ENCODE measurements at regions not wholly inside any gene's neighbourhood (a gene's known extent, or its start where the extent isn't known, plus 50 kb on each side); places are given as distances from the start of the nearest gene placed in this dataset.

- Histone ChIP-seq H3K27ac (ENCODE audit: low read depth in 2 of 2, low read length in 1 of 2) (no peak overlapping the region), H3K9ac (no peak overlapping the region), H3K79me2 (ENCODE audit: insufficient read depth) (no peaks in the 10 kb centered on the region), H3K27me3 (ENCODE audit: insufficient read depth) (no peaks in the 10 kb centered on the region), H3K4me2 (no peak overlapping the region), H3K4me1 (ENCODE audit: control insufficient read depth in 1 of 2, insufficient read depth in 2 of 2, low read depth in 1 of 2, low read length in 1 of 2) (no peaks in the 10 kb centered on the region), H4K20me1 (ENCODE audit: insufficient read depth) (no peaks in the 10 kb centered on the region), H3F3A (replicated peaks; ENCODE audit: insufficient read depth) (no peaks in the 10 kb centered on the region), H3K9me2 (no peaks in the 10 kb centered on the region), H3K36me3 (replicated peaks in 1 of 2; ENCODE audit: control insufficient read depth in 1 of 2, insufficient read depth in 2 of 2, low read length in 1 of 2) (no peaks in the 10 kb centered on the region), H3K4me3 (ENCODE audit: low read depth in 2 of 2, low read length in 1 of 2) (no peak overlapping the region), H3K9me3 (no peaks in the 10 kb centered on the region; the same call in 1 of the 2 replicates), H2AFZ (ENCODE audit: low read depth) (no peak overlapping the region)
- TF ChIP-seq JUND (IDR thresholded peaks at IDR 0.05) = no peak
- no peak for TF ChIP-seq RAD21 (IDR thresholded peaks at IDR 0.05; ENCODE audit: low read length)
- no peak for TF ChIP-seq NRF1 (IDR thresholded peaks at IDR 0.05; ENCODE audit: low read depth, low read length)
- no peak for TF ChIP-seq MXI1 (IDR thresholded peaks at IDR 0.05; ENCODE audit: low read depth, low read length)
- TF ChIP-seq USF1 (IDR thresholded peaks at IDR 0.05; ENCODE audit: borderline replicate concordance, low read depth) = no peak
- TF ChIP-seq EP300 (IDR thresholded peaks at IDR 0.05; ENCODE audit: borderline replicate concordance in 1 of 2, low read depth in 1 of 2, low read length in 1 of 2) = no peak
- no peak for TF ChIP-seq IRF3 (IDR thresholded peaks at IDR 0.05; ENCODE audit: low read depth, low read length)
- TF ChIP-seq TCF12 (IDR thresholded peaks at IDR 0.05) = no peak
- no peak for TF ChIP-seq ELF1 (IDR thresholded peaks at IDR 0.05)
- no peak for TF ChIP-seq TAF1 (IDR thresholded peaks at IDR 0.05; ENCODE audit: borderline replicate concordance, low read depth, low read length)
- CTCF ChIA-PET = no interaction called here
- no peak for DNase-seq
- POLR2A ChIA-PET = no interaction called here
These were observed 904.8 kb downstream of the CDH8 start for GRCh38 chr16:61131447-61131846.

- Histone ChIP-seq H2AFZ (ENCODE audit: low read depth) (no peak overlapping the region), H3K9ac (no peak overlapping the region), H3K36me3 (replicated peaks in 1 of 2; ENCODE audit: control insufficient read depth in 1 of 2, insufficient read depth in 2 of 2, low read length in 1 of 2) (no peaks in the 10 kb centered on the region), H3F3A (replicated peaks; ENCODE audit: insufficient read depth) (no peaks in the 10 kb centered on the region), H3K27ac (ENCODE audit: low read depth in 2 of 2, low read length in 1 of 2) (no peak overlapping the region), H3K9me2 (no peaks in the 10 kb centered on the region), H3K79me2 (ENCODE audit: insufficient read depth) (no peaks in the 10 kb centered on the region), H3K4me1 (ENCODE audit: control insufficient read depth in 1 of 2, insufficient read depth in 2 of 2, low read depth in 1 of 2, low read length in 1 of 2) (no peaks in the 10 kb centered on the region), H4K20me1 (ENCODE audit: insufficient read depth) (no peaks in the 10 kb centered on the region), H3K27me3 (ENCODE audit: insufficient read depth) (no peaks in the 10 kb centered on the region), H3K4me3 (ENCODE audit: low read depth in 2 of 2, low read length in 1 of 2) (no peak overlapping the region), H3K4me2 (no peak overlapping the region), H3K9me3 (no peaks in the 10 kb centered on the region; the same call in 1 of the 2 replicates)
- no peak for TF ChIP-seq CHD2 (IDR thresholded peaks at IDR 0.05; ENCODE audit: low read length, partially characterized antibody)
- no peak for TF ChIP-seq MAX (IDR thresholded peaks at IDR 0.05; ENCODE audit: low read depth)
- TF ChIP-seq FOXM1 (IDR thresholded peaks at IDR 0.05; ENCODE audit: low read depth) = no peak
- TF ChIP-seq EP300 (IDR thresholded peaks at IDR 0.05; ENCODE audit: borderline replicate concordance in 1 of 2, low read depth in 1 of 2, low read length in 1 of 2) = no peak
- TF ChIP-seq PBX3 (IDR thresholded peaks at IDR 0.05) = no peak
- no peak for TF ChIP-seq IRF3 (IDR thresholded peaks at IDR 0.05; ENCODE audit: low read depth, low read length)
- no peak for TF ChIP-seq GATA2 (CRISPR knock-in tag; IDR thresholded peaks at IDR 0.05)
- TF ChIP-seq TEAD4 (IDR thresholded peaks at IDR 0.05; ENCODE audit: borderline replicate concordance, insufficient read depth) = no peak
- TF ChIP-seq RAD21 (IDR thresholded peaks at IDR 0.05; ENCODE audit: low read length) = no peak
- no peak for TF ChIP-seq NRF1 (IDR thresholded peaks at IDR 0.05; ENCODE audit: low read depth, low read length)
- no peak for TF ChIP-seq FOSL2 (IDR thresholded peaks at IDR 0.05; ENCODE audit: borderline replicate concordance, low read depth)
- no peak for TF ChIP-seq SIN3A (IDR thresholded peaks at IDR 0.05; ENCODE audit: borderline replicate concordance, low read depth, low read length)
- no peak for TF ChIP-seq MEF2A (IDR thresholded peaks at IDR 0.05; ENCODE audit: borderline replicate concordance, low read depth)
- 70% methylated on average over 26 of the region's 54 CpGs for WGBS (ENCODE audit: low lambda C conversion rate)
- CTCF ChIA-PET = no interaction called here
- DNase-seq = peak; percentile 3
- POLR2A ChIA-PET = no interaction called here
These were observed 907.5 kb downstream of the CDH8 start for GRCh38 chr16:61128545-61129323.

All from SK-N-SH (cell line).